ENCODE measurements at regions not wholly inside any gene's neighbourhood (a gene's known extent, or its start where the extent isn't known, plus 50 kb on each side); places are given as distances from the start of the nearest gene placed in this dataset.

DNA sequence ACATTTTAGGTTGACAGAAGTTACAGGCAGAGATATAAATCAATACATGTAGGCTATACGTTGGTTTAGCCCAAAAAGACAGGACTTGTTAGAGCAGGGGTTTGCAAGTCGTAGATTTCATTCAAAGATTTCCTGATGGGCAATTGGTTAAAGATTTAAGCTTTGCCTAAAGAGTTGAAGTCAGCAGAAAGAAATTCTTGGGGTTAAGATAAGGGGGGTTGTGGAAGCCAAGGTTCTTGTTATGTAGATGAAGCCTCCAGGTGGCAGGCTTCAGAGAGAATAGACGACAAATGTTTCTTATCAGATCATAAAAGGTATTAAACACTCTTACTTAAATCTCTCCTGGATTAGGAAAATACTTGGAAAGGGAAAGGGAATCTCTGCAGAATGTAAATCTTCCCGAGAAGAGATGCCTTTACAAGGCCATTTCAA, 510.8 kb downstream of the TMTC2 start:
- H3K4me1 Mint-ChIP-seq (ENCODE audit: low read depth, unreplicated experiment) = no peaks in the 10 kb centered on the region
- no peaks in the 10 kb centered on the region for H3K9me3 Mint-ChIP-seq (ENCODE audit: low read depth, unreplicated experiment)
- no peaks in the 10 kb centered on the region for H3K27me3 Mint-ChIP-seq (ENCODE audit: unreplicated experiment)
- TF ChIP-seq, protein P1, sequence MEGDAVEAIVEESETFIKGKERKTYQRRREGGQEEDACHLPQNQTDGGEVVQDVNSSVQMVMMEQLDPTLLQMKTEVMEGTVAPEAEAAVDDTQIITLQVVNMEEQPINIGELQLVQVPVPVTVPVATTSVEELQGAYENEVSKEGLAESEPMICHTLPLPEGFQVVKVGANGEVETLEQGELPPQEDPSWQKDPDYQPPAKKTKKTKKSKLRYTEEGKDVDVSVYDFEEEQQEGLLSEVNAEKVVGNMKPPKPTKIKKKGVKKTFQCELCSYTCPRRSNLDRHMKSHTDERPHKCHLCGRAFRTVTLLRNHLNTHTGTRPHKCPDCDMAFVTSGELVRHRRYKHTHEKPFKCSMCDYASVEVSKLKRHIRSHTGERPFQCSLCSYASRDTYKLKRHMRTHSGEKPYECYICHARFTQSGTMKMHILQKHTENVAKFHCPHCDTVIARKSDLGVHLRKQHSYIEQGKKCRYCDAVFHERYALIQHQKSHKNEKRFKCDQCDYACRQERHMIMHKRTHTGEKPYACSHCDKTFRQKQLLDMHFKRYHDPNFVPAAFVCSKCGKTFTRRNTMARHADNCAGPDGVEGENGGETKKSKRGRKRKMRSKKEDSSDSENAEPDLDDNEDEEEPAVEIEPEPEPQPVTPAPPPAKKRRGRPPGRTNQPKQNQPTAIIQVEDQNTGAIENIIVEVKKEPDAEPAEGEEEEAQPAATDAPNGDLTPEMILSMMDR (IDR thresholded peaks at IDR 0.05; ENCODE audit: unreplicated experiment) = no peak
- BruUV-seq (replicated peaks) = no TSS peak
- DNase-seq = no peak
- H3K4me3 Mint-ChIP-seq (ENCODE audit: low read depth, unreplicated experiment) = no peak overlapping the region
- CTCF ChIA-PET = no interaction called here
- no peak overlapping the region for H3K27ac Mint-ChIP-seq (ENCODE audit: unreplicated experiment)
- intact Hi-C loops (cut with micrococcal nuclease; ENCODE audit: unreplicated experiment) = no loop called here
- H3K36me3 Mint-ChIP-seq (ENCODE audit: insufficient read depth, unreplicated experiment) = no peaks in the 10 kb centered on the region

DNA sequence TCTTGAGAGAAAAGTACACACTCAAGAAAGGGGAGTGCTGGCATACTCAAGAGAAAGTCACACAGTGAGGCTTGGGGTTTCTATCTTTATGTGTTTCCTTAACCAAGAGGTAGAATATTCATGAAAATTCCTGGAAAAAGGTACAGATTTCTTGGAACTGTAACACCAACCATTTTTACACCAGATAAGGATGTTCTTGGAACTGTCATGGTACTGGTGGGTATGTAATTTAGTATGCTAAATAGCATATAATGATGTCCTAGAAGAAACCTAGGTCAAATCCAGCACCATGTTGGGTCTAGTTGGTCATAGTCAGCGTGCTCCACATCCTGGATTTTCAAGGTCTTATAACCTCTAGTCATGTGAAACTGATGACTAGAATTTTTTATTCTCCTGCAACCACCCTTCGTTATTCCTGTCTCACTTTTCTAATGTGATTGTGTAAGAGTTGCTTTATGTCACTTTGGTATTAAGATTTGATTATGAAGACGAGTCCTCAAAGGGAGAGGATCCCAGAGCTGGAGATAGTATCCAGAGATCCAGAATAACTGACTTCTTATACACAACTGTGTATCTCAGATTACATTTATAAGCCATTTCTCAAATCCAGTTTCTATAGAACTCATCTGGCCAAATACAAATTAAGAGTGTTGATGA, 510.1 kb downstream of the TMTC2 start:
- DNase-seq = no peak
- H3K27me3 Mint-ChIP-seq (ENCODE audit: unreplicated experiment) = no peaks in the 10 kb centered on the region
- peaks cover 4% of the 10 kb centered on the region for H3K9me3 Mint-ChIP-seq (ENCODE audit: low read depth, unreplicated experiment)
- H3K4me1 Mint-ChIP-seq (ENCODE audit: low read depth, unreplicated experiment) = no peaks in the 10 kb centered on the region
- no peak overlapping the region for H3K4me3 Mint-ChIP-seq (ENCODE audit: low read depth, unreplicated experiment)
- no peaks in the 10 kb centered on the region for H3K36me3 Mint-ChIP-seq (ENCODE audit: insufficient read depth, unreplicated experiment)
- intact Hi-C loops (cut with micrococcal nuclease; ENCODE audit: unreplicated experiment) = no loop called here
- TF ChIP-seq, protein P1 (IDR thresholded peaks at IDR 0.05; ENCODE audit: unreplicated experiment) = no peak
- CTCF ChIA-PET = no interaction called here
- no TSS peak for BruUV-seq (replicated peaks)
- H3K27ac Mint-ChIP-seq (ENCODE audit: unreplicated experiment) = no peak overlapping the region

DNA sequence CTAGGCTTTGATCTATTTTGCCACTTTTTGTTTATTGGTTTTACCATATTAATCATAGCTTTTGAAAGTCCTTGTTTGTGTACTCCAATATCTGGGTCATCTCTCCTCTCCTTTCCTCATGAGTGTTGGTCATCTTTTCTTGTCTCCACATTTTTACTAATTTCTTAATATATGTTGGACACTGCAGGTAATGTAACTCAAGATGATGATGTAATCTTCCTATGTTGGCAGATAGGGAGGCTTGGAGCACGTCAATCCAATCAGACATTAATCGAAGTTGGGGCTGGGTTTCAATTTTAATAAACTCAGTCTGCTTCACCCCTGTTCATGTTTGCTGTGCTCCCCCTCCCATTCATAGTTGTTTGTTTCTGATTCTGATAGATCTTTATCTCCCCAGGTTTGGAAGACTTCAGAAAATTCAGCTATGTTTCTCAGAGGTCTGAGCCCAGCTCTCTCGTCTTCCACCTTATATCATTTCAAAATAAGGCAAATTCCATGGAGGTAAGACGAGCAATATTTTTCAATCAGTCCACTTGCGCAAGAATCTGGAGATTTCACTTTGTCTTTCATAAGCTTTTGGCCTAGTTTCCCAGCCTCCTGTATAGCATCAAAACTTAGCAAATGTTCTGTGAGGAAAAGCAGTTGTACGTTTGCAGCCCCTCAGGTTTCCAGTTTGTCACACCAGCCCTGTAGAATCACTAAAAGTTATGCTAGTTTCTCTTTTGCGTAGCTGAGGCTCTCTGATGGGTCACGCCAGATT, 504.1 kb downstream of the TMTC2 start:
- CTCF ChIA-PET = no interaction called here
- DNase-seq = no peak
- TF ChIP-seq, protein P1 (IDR thresholded peaks at IDR 0.05; ENCODE audit: unreplicated experiment) = no peak
- Mint-ChIP-seq H3K4me3 (ENCODE audit: low read depth, unreplicated experiment) (no peak overlapping the region), H3K27ac (ENCODE audit: unreplicated experiment) (no peak overlapping the region), H3K27me3 (ENCODE audit: unreplicated experiment) (no peaks in the 10 kb centered on the region), H3K36me3 (ENCODE audit: insufficient read depth, unreplicated experiment) (no peaks in the 10 kb centered on the region), H3K4me1 (ENCODE audit: low read depth, unreplicated experiment) (no peaks in the 10 kb centered on the region), H3K9me3 (ENCODE audit: low read depth, unreplicated experiment) (peaks cover 4% of the 10 kb centered on the region)
- intact Hi-C loops (cut with micrococcal nuclease; ENCODE audit: unreplicated experiment) = no loop called here
- BruUV-seq (replicated peaks) = no TSS peak

DNA sequence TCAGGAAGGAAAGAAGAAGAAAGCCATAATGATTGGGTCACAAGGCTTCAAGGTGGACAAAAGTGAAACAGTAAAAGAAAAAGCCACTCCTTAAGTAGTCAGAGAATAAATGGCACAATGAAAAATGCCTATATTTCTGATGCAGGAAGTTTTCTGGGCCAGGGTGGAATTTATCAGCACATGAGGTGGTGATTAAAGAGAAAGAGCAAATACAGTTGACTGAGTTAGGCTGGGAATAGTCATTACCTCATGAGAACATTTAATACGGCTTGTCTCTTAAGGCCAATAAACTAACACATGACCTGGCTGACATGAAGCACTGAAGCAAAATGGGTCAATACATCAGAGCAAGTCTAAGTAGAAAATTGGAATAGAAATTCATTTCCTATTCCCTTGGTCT, 499.7 kb downstream of the TMTC2 start:
- no peak overlapping the region for H3K4me3 Mint-ChIP-seq (ENCODE audit: low read depth, unreplicated experiment)
- no peak for DNase-seq
- BruUV-seq (replicated peaks) = no TSS peak
- TF ChIP-seq, protein P1 (IDR thresholded peaks at IDR 0.05; ENCODE audit: unreplicated experiment) = no peak
- CTCF ChIA-PET = no interaction called here
- no peaks in the 10 kb centered on the region for H3K36me3 Mint-ChIP-seq (ENCODE audit: insufficient read depth, unreplicated experiment)
- no peaks in the 10 kb centered on the region for H3K27me3 Mint-ChIP-seq (ENCODE audit: unreplicated experiment)
- H3K9me3 Mint-ChIP-seq (ENCODE audit: low read depth, unreplicated experiment) = no peaks in the 10 kb centered on the region
- intact Hi-C loops (cut with micrococcal nuclease; ENCODE audit: unreplicated experiment) = no loop called here
- H3K27ac Mint-ChIP-seq (ENCODE audit: unreplicated experiment) = no peak overlapping the region
- H3K4me1 Mint-ChIP-seq (ENCODE audit: low read depth, unreplicated experiment) = no peaks in the 10 kb centered on the region
